ENCODE measurements at regions not wholly inside any gene's neighbourhood (a gene's known extent, or its start where the extent isn't known, plus 50 kb on each side); places are given as distances from the start of the nearest gene placed in this dataset.

- no peak for DNase-seq (ENCODE audit: extremely low read depth, low read depth)
- TF ChIP-seq CTCF (IDR thresholded peaks at IDR 0.05; ENCODE audit: low read depth, low read length), result no peak
Observed at GRCh38 chr4:133887723-133888122, 313.9 kb downstream of the PABPC4L start.

DNA sequence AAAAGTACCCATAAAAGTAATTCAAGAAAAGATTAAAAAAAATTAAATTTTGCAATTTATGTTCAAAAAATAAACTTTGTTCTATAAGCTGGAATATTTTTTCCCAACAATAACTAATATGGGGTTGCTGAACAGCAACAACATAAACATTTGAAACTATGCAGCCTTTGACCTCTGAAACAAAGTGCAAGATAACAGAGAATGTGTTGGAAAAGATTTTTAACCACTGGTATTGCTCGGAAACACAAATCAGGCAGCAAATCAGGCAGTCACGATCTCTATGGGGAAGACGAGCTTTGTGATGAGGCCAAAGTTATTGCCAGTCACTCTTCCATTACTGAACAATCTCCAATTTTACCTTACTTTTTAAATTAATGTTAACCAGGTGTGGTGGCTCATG is 332.1 kb downstream of the PABPC4L start:
- no peak for TF ChIP-seq CTCF (IDR thresholded peaks at IDR 0.05; ENCODE audit: low read depth, low read length)
- DNase-seq (ENCODE audit: extremely low read depth, low read depth), result no peak

DNA sequence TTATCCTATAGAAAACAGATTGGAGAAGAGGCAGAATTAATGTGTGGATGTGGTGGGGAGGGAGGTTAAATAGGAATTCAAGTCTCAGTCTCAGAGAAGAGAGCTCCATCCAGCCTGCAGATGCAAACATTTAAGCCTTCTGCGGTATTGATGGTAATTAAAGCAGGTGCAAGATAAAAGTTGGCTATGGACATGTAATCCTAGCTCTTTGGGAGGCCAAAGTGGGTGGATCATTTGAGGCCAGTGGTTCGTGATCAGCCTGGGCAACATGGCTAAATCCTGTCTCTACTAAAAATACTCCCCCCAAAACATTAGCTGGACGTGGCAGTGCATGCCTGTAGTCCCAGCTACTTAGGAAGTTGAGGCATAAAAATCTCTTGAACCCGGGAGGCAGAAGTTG is 332.7 kb downstream of the PABPC4L start:
- no peak for DNase-seq (ENCODE audit: extremely low read depth, low read depth)
- TF ChIP-seq CTCF (IDR thresholded peaks at IDR 0.05; ENCODE audit: low read depth, low read length), result no peak

GRCh38 chr4:133866328-133866699 is 335.3 kb downstream of the PABPC4L start:
- no peak for TF ChIP-seq CTCF (IDR thresholded peaks at IDR 0.05; ENCODE audit: low read depth, low read length)
- no peak for DNase-seq (ENCODE audit: extremely low read depth, low read depth)

GRCh38 chr4:133865612-133866327 is 335.8 kb downstream of the PABPC4L start:
- no peak for TF ChIP-seq CTCF (IDR thresholded peaks at IDR 0.05; ENCODE audit: low read depth, low read length)
- peak; percentile 59 for DNase-seq (ENCODE audit: extremely low read depth, low read depth)

DNA sequence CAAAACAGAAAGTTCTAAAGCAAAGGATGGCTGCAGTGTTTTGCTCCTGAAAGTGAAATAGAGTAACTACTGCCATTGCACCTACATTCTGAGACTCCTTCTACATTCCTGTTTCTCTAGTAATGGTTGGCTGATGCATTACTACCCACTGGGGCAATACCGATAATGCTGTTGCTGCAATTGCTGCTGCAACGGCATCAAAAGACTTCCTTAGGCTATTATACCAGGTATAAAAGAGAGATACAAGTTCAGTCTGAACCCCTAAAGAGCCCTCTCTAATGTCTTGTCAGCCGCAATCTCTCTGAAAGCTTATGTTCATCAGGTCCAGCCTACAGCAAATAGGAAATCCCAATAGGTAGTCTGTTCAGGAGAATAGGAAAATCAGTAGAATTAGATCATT is 338.4 kb downstream of the PABPC4L start:
- DNase-seq (ENCODE audit: extremely low read depth, low read depth), result no peak
- TF ChIP-seq CTCF (IDR thresholded peaks at IDR 0.05; ENCODE audit: low read depth, low read length), result no peak

DNA sequence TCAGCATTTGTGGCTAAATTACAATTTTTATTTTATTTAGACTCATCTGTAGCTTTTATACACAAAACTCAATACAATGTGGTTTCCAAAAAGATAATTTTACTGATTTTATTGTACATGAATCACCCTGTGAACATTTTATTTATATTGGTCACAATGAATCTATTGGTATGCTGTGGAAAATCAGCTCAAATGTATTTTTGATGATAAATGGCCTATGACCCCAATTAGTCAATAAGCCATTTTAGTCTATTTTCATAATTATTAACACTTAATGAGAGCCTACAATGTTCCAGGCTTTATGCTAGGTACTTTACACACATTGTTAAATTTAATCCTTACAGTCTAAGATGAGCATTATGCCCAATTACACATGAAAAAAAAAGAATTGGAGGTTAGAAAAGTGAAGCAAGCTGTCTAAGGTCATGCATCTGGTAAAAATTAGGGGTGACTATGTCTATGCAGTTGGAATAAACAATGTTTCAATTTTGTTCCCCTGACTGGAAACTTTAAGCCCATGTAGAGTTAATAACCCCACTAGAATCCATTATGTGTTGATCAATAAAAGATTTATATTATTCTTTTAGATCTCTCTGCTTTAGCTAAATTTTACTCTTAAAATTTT is 344.7 kb downstream of the PABPC4L start:
- DNase-seq (ENCODE audit: extremely low read depth, low read depth), result peak; percentile 3
- TF ChIP-seq CTCF (IDR thresholded peaks at IDR 0.05; ENCODE audit: low read depth, low read length), result no peak
